Endothelial cell of umbilical vein (primary cell): ENCODE measurements at regions not wholly inside any gene's neighbourhood (a gene's known extent, or its start where the extent isn't known, plus 50 kb on each side); places are given as distances from the start of the nearest gene placed in this dataset.

ENCODE experiments used
- BruUV-seq: library from RNA; stranded (reverse); fragments of 400-500 nt; replicated peaks from 2 replicates; lab custom pipeline; 2021; lab: Mats Ljungman, UMichigan
- CTCF ChIA-PET: fragments of 300-600, 350-600 bp; sonication (Branson Sonifier 250); formaldehyde crosslinking; loops from one replicate; lab custom pipeline; 2021; ENCODE audit warnings: antibody characterized with exemption, inconsistent platforms; lab: Charles Lee
- POLR2A ChIA-PET: fragments of 300-600, 350-600 bp; sonication (Branson Sonifier 250); formaldehyde crosslinking; loops from one replicate; lab custom pipeline; 2021; ENCODE audit warnings: antibody characterized with exemption, inconsistent platforms; lab: Charles Lee
- DNase-seq: peaks from one replicate; pipeline ENCODE4 v3.0.0-alpha.2; 2011; ENCODE audit warnings: low read depth, low spot score
- FAIRE-seq: peaks from 2 replicates; lab custom pipeline; 2011; peaks lifted over from hg19 to GRCh38; lab: Jason Lieb, UNC
- H2AFZ ChIP-seq: 2 replicates; pipeline ENCODE4 v1.6.0; 2012; ENCODE audit warnings: low read depth, low read length, control low read depth, inconsistent platforms
- H3K27ac ChIP-seq: 2 replicates; pipeline ENCODE4 v1.5.1; 2011; ENCODE audit warnings: low read depth, mild to moderate bottlenecking, control low read depth, low read length, moderate library complexity; ENCODE audit not compliant: insufficient read depth
- H3K27me3 ChIP-seq, 2 experiments: 2 replicates each; pipeline versions ENCODE4 v1.6.0 to v1.6.1; 2011; ENCODE audit warnings: low read length in 2 of 2, mixed read lengths in 1 of 2; ENCODE audit not compliant: control insufficient read depth in 2 of 2, insufficient read depth in 2 of 2
- H3K36me3 ChIP-seq, 2 experiments: 2 replicates in 1 of 2; 3 replicates in 1 of 2; pipeline ENCODE4 v1.5.1; 2011; ENCODE audit warnings: low read length in 2 of 2, mild to moderate bottlenecking in 1 of 2, moderate library complexity in 1 of 2; ENCODE audit not compliant: control insufficient read depth in 2 of 2, insufficient read depth in 2 of 2; ENCODE audit errors: extremely low read depth in 1 of 2
- H3K4me1 ChIP-seq: 3 replicates; pipeline ENCODE4 v1.5.1; 2011; ENCODE audit warnings: mild to moderate bottlenecking, low read length; ENCODE audit not compliant: control insufficient read depth, insufficient read depth; ENCODE audit errors: extremely low read depth
- H3K4me2 ChIP-seq: 2 replicates; pipeline ENCODE4 v1.6.1; 2011; ENCODE audit warnings: low read length, control low read depth, mixed read lengths; ENCODE audit not compliant: insufficient read depth
- H3K4me3 ChIP-seq, 3 experiments: fragments of 200-600 bp in 1 of 3; sonication (generic), shearing (Covaris generic) in 1 of 3; replicated peaks in 1 of 3; 2 replicates each; pipeline ENCODE4 v1.5.1; 2011 to 2016; ENCODE audit warnings: control low read depth in 3 of 3, low read length in 3 of 3, mild to moderate bottlenecking in 2 of 3, inconsistent platforms in 1 of 3, low read depth in 1 of 3, moderate library complexity in 1 of 3; ENCODE audit not compliant: insufficient read depth in 1 of 3
- H3K79me2 ChIP-seq: 2 replicates; pipeline ENCODE4 v1.6.0; 2012; ENCODE audit warnings: low read length, inconsistent platforms; ENCODE audit not compliant: control insufficient read depth, insufficient read depth
- H3K9ac ChIP-seq: replicated peaks from 2 replicates; pipeline ENCODE3; 2011; ENCODE audit warnings: low read length, control low read depth; ENCODE audit not compliant: insufficient read depth; ENCODE audit errors: extremely low read depth
- H3K9me1 ChIP-seq: replicated peaks from 3 replicates; pipeline ENCODE4 v1.6.0; 2011; ENCODE audit warnings: mild to moderate bottlenecking, low read length; ENCODE audit not compliant: control insufficient read depth, insufficient read depth; ENCODE audit errors: extremely low read depth
- H3K9me3 ChIP-seq: replicated peaks from 2 replicates; pipeline ENCODE4 v1.5.1; 2012; ENCODE audit warnings: low read length, inconsistent platforms; ENCODE audit not compliant: control insufficient read depth, insufficient read depth
- H4K20me1 ChIP-seq: replicated peaks from 2 replicates; pipeline ENCODE3; 2011; ENCODE audit warnings: mild to moderate bottlenecking, low read length; ENCODE audit not compliant: control insufficient read depth, insufficient read depth; ENCODE audit errors: extremely low read depth
- CTCF ChIP-seq, 2 donors: IDR thresholded peaks; 1 replicate in 1 of 2; 2 replicates in 1 of 2; pipeline ENCODE4 v1.5.1; 2011; ENCODE audit warnings: low read length in 2 of 2, mild to moderate bottlenecking in 2 of 2, moderate library complexity in 2 of 2, control low read depth in 1 of 2, inconsistent platforms in 1 of 2, low read depth in 1 of 2; ENCODE audit not compliant: insufficient read depth in 1 of 2; ENCODE audit errors: extremely low read depth in 1 of 2
- EZH2 ChIP-seq: IDR thresholded peaks from 2 replicates; pipeline ENCODE4 v1.6.1; 2012; ENCODE audit warnings: borderline replicate concordance, low read depth, mild to moderate bottlenecking, moderate library complexity, low read length, inconsistent platforms; ENCODE audit not compliant: severe bottlenecking
- FOS ChIP-seq: IDR thresholded peaks from 2 replicates; pipeline ENCODE4 v1.6.1; 2011; ENCODE audit warnings: mild to moderate bottlenecking, low read length, moderate library complexity, borderline replicate concordance; ENCODE audit not compliant: insufficient read depth
- GATA2 ChIP-seq: IDR thresholded peaks from 2 replicates; pipeline ENCODE4 v1.7.0; 2011; ENCODE audit warnings: low read depth, mild to moderate bottlenecking, moderate library complexity, mixed read lengths, low read length; ENCODE audit not compliant: insufficient read length, insufficient read depth
- JUN ChIP-seq: IDR thresholded peaks from 2 replicates; pipeline ENCODE4 v1.6.1; 2011; ENCODE audit warnings: borderline replicate concordance, low read depth; ENCODE audit not compliant: insufficient read length, insufficient read depth
- MAX ChIP-seq: IDR thresholded peaks from 2 replicates; pipeline ENCODE4 v1.6.1; 2011; ENCODE audit not compliant: insufficient read depth, insufficient read length
- MYC ChIP-seq: IDR thresholded peaks from one replicate; pipeline ENCODE4 v1.6.1; 2011; ENCODE audit warnings: mild to moderate bottlenecking, low read depth, low read length
- POLR2A ChIP-seq: IDR thresholded peaks from 2 replicates; pipeline ENCODE4 v1.6.1; 2012; ENCODE audit warnings: low read depth, mild to moderate bottlenecking, control low read depth, low read length
- POLR2AphosphoS5 ChIP-seq: IDR thresholded peaks from 2 replicates; pipeline ENCODE4 v1.6.1; 2012; ENCODE audit warnings: low read depth, mild to moderate bottlenecking, control low read depth, low read length, moderate library complexity; ENCODE audit not compliant: insufficient read depth
- dilution Hi-C: fragments of 300-500 bp; cut with MboI; formaldehyde crosslinking; loops from one replicate; pipeline ENCODE4 v1.15.0; 2019; ENCODE audit warnings: low sequenced_read_pairs; ENCODE audit not compliant: extremely low pct_ligation_motif_present
- intact Hi-C: fragments of 100-400 bp; cut with micrococcal nuclease; formaldehyde crosslinking; loops from one replicate; pipeline ENCODE4 v1.10.0; 2022

DNA sequence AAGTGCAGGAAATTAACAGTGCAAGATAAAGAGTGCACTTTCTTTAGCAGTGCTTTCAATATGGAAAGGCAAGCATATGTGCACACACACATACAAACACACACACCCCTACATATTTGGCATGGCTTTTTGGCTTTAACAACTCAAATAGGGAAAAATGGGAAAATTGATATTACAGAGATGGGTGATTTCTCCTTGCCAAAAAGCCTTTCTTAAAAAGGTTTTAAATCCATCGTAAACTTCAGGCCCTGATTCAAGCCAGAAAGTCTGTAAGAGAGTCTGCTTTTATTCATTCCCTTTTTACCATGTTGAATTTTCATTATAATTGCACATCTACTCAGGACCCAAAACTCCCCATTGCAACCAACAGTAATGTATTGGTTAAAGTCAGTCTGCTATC lies 612.0 kb upstream of the ACTRT1 start:
- Histone ChIP-seq H4K20me1 (no peaks in the 10 kb centered on the region), H3K36me3 (no peaks in the 10 kb centered on the region), H3K9ac (no peak overlapping the region), H3K9me3 (no peaks in the 10 kb centered on the region), H3K27me3 (no peaks in the 10 kb centered on the region), H2AFZ (no peak overlapping the region), H3K79me2 (no peaks in the 10 kb centered on the region), H3K27ac (no peak overlapping the region), H3K4me2 (no peak overlapping the region), H3K4me3 (no peak overlapping the region), H3K9me1 (no peaks in the 10 kb centered on the region), H3K4me1 (no peaks in the 10 kb centered on the region)
- ChIA-PET POLR2A (no interaction called here), CTCF (no interaction called here)
- no peak for DNase-seq
- BruUV-seq: no TSS peak
- TF ChIP-seq POLR2A: no peak
- no peak for TF ChIP-seq FOS
- no peak for TF ChIP-seq MAX
- TF ChIP-seq MYC: no peak
- TF ChIP-seq CTCF (IDR thresholded peaks at IDR 0.05; ENCODE audit: extremely low read depth in 1 of 2, insufficient read depth in 1 of 2, low read depth in 1 of 2, low read length in 2 of 2): no peak
- TF ChIP-seq POLR2AphosphoS5: no peak
- TF ChIP-seq EZH2: no peak
- no peak for TF ChIP-seq GATA2
- no peak for TF ChIP-seq JUN
- intact Hi-C loops: no loop called here
- FAIRE-seq: no peak
- dilution Hi-C loops: no loop called here
